ENCODE measurements at regions not wholly inside any gene's neighbourhood (a gene's known extent, or its start where the extent isn't known, plus 50 kb on each side); places are given as distances from the start of the nearest gene placed in this dataset.
A peak's percentile ranks its signal among the peaks of the same experiment; 100 is the strongest.
"Not testable (repeated sequence)": the region's sequence is repeated elsewhere in the genome, so short reads cannot be mapped to it uniquely, and the experiment has no call there.

- H3K79me2 ChIP-seq (ENCODE audit: control insufficient read depth, insufficient read depth, low read length); H3K4me2 ChIP-seq (ENCODE audit: insufficient read depth, low read length); H3K27ac ChIP-seq (ENCODE audit: extremely low read depth, low read depth, low read length); H3K4me3 ChIP-seq; POLR2A ChIA-PET; H3K9me3 ChIP-seq (replicated peaks; ENCODE audit: control insufficient read depth, insufficient read depth, low read depth, low read length); H3K27me3 ChIP-seq (ENCODE audit: control insufficient read depth in 2 of 2, insufficient read depth in 2 of 2, low read length in 2 of 2); H4K20me1 ChIP-seq (replicated peaks; ENCODE audit: control insufficient read depth, insufficient read depth, low read length); intact Hi-C loops (cut with micrococcal nuclease); ATAC-seq; BruUV-seq (replicated peaks); H2AFZ ChIP-seq (ENCODE audit: low read depth, low read length); H3K36me3 ChIP-seq (ENCODE audit: control insufficient read depth, insufficient read depth, low read length); H3K9me1 ChIP-seq (ENCODE audit: control insufficient read depth, insufficient read depth, low read length); H3K9ac ChIP-seq (ENCODE audit: insufficient read depth in 1 of 2, low read depth in 2 of 2, low read length in 2 of 2); CTCF ChIA-PET (ENCODE audit: low intra/inter-chr PET ratio); FAIRE-seq: not testable (repeated sequence)
- peak; percentile 50 for TF ChIP-seq CBFA2T3 (IDR thresholded peaks at IDR 0.05)
- peak; percentile 14 to 42; a peak in 1 of 4 replicates for TF ChIP-seq KDM1A (IDR thresholded peaks at IDR 0.05)
- peak; percentile 47 for TF ChIP-seq TAL1 (IDR thresholded peaks at IDR 0.05)
- TF ChIP-seq NR2C1 (IDR thresholded peaks at IDR 0.05): peak; percentile 57; the same call in 1 of the 2 replicates
- TF ChIP-seq NR2C1 (tag; IDR thresholded peaks at IDR 0.05): peak; percentile 72
- TF ChIP-seq CXXC5 (CRISPR knock-in tag; IDR thresholded peaks at IDR 0.05): 0 out of 2 replicates have a peak, but pooled peaks have one; percentile 21
- TF ChIP-seq ARID1B (IDR thresholded peaks at IDR 0.05): 0 out of 2 replicates have a peak, but pooled peaks have one; percentile 25
- TF ChIP-seq CBFA2T2 (conservative IDR thresholded peaks at IDR 0.05): peak; percentile 39
- TF ChIP-seq MTA2 (IDR thresholded peaks at IDR 0.05; ENCODE audit: low read depth): 0 out of 2 replicates have a peak, but pooled peaks have one; percentile 16
- TF ChIP-seq NCOR1 (IDR thresholded peaks at IDR 0.05): 0 out of 2 replicates have a peak, but pooled peaks have one; percentile 20
- in situ Hi-C loops (cut with MboI): loop anchor here (5.0 kb wide), 2 partner anchors 753 to 937 kb away; no protein-coding TSS in a partner anchor
- peaks cover 0 to 27% of the 10 kb centered on the region in 2 experiments; a peak in 2 of 5 replicates for H3K4me1 ChIP-seq (replicated peaks in 1 of 2; ENCODE audit: control insufficient read depth in 2 of 2, insufficient read depth in 2 of 2, low read length in 2 of 2)
- peak in 1 of 4 experiments; percentile 14 for DNase-seq (ENCODE audit: extremely low read depth in 1 of 4, low spot score in 3 of 4)
- 25% methylated on average over 26 of the region's 27 CpGs for WGBS (ENCODE audit: insufficient coverage, low coverage, missing lambda C conversion rate)
Observed at GRCh38 chr20:29875321-29876083, 1382.0 kb upstream of the DEFB115 start.
